Thoracic aorta (tissue), 2 donors: ENCODE measurements at regions not wholly inside any gene's neighbourhood (a gene's known extent, or its start where the extent isn't known, plus 50 kb on each side); places are given as distances from the start of the nearest gene placed in this dataset.

Source experiments
- ATAC-seq: fragments of 150-250 bp; one replicate; pipeline ENCODE4 v1.8.0; 2017; ENCODE audit warnings: low read depth; ENCODE audit not compliant: insufficient number of reproducible peaks, low FRiP score
- DNase-seq: peaks from one replicate; pipeline ENCODE4 v3.0.0-alpha.2; 2020; ENCODE audit warnings: low spot score
- H3K27ac ChIP-seq, 2 donors: fragments of 200-600 bp; sonication (generic); 1 replicate in 1 of 2; 2 replicates in 1 of 2; pipeline ENCODE4 v1.5.1; 2016; ENCODE audit warnings: mild to moderate bottlenecking in 2 of 2, moderate library complexity in 2 of 2
- H3K27me3 ChIP-seq: fragments of 200-600 bp; sonication (generic); replicated peaks from 2 replicates; pipeline ENCODE4 v1.6.0; 2016; ENCODE audit warnings: mild to moderate bottlenecking; ENCODE audit not compliant: insufficient read depth
- H3K36me3 ChIP-seq: fragments of 200-600 bp; sonication (generic); one replicate; pipeline ENCODE4 v1.5.1; 2016
- H3K4me1 ChIP-seq, 2 donors: fragments of 200-600 bp; sonication (generic); 1 replicate in 1 of 2; 2 replicates in 1 of 2; pipeline versions ENCODE4 v1.5.1 to v1.6.0; 2016; ENCODE audit warnings: low read depth in 2 of 2, mild to moderate bottlenecking in 1 of 2; ENCODE audit not compliant: control insufficient read depth in 1 of 2
- H3K4me3 ChIP-seq: fragments of 200-600 bp; sonication (generic); 2 replicates; pipeline ENCODE4 v1.5.1; 2016; ENCODE audit warnings: mild to moderate bottlenecking
- H3K9me3 ChIP-seq: fragments of 200-600 bp; sonication (generic); 2 replicates; pipeline ENCODE4 v1.5.1; 2016
- TF ChIP-seq, protein P1 (sequence below): fragments of 200-600 bp; sonication (generic); IDR thresholded peaks from one replicate; pipeline ENCODE4 v1.5.1; 2019; ENCODE audit warnings: antibody characterized with exemption

DNA sequence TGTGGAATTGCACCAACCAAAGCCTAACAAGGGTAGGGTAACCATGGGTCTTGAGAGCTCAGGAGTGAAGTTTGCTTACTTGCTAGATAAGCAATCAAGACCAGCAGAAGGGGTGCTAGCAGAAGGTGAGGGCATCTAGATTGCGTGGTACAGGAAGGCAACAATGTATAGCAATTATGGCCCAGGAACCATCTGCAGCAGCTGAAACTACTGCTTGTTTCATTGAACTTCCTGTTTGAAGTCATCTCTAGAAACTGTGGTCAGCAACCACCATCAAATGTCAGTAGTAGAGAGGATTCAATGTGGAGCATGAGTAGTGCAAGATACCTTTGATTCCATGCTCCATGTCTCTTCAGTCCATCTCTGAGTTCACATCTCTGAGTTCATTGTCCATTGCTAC lies 462.1 kb upstream of the GRAMD2B start:
- no peaks in the 10 kb centered on the region for H3K9me3 ChIP-seq
- TF ChIP-seq, protein P1, sequence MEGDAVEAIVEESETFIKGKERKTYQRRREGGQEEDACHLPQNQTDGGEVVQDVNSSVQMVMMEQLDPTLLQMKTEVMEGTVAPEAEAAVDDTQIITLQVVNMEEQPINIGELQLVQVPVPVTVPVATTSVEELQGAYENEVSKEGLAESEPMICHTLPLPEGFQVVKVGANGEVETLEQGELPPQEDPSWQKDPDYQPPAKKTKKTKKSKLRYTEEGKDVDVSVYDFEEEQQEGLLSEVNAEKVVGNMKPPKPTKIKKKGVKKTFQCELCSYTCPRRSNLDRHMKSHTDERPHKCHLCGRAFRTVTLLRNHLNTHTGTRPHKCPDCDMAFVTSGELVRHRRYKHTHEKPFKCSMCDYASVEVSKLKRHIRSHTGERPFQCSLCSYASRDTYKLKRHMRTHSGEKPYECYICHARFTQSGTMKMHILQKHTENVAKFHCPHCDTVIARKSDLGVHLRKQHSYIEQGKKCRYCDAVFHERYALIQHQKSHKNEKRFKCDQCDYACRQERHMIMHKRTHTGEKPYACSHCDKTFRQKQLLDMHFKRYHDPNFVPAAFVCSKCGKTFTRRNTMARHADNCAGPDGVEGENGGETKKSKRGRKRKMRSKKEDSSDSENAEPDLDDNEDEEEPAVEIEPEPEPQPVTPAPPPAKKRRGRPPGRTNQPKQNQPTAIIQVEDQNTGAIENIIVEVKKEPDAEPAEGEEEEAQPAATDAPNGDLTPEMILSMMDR, result no peak
- H3K27me3 ChIP-seq, result no peaks in the 10 kb centered on the region
- H3K36me3 ChIP-seq, result no peaks in the 10 kb centered on the region
- no peak overlapping the region for H3K4me3 ChIP-seq
- no peaks in the 10 kb centered on the region for H3K4me1 ChIP-seq
- DNase-seq (no peak), ATAC-seq (no peak)
- no peak overlapping the region for H3K27ac ChIP-seq

- DNase-seq (no peak), ATAC-seq (no peak)
- H3K27me3 ChIP-seq, result no peaks in the 10 kb centered on the region
- H3K9me3 ChIP-seq, result no peaks in the 10 kb centered on the region
- H3K27ac ChIP-seq, result no peak overlapping the region
- H3K4me3 ChIP-seq, result no peak overlapping the region
- no peaks in the 10 kb centered on the region for H3K36me3 ChIP-seq
- H3K4me1 ChIP-seq, result no peaks in the 10 kb centered on the region
- TF ChIP-seq, protein P1, result no peak
Measured at GRCh38 chr5:125965577-125965976, 457.6 kb upstream of the GRAMD2B start.

DNA sequence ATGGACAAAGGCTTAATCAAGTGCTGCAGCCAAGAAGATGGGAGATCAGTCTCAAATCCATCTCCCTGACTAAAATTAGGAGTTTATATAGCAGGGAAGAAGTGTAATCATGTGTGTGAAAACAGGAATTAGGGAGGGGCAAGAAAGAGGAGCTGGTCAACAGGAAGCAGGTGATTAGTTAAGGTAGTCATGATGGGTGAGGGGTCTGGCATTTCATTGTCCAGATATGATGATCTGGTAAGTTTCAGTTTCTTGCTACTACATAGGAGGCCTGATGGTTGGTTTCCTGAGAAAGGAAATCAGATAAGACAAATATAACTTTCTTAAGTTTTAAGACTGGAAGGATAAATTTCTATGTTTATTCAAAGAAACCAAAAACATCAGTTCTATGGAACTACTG lies 455.6 kb upstream of the GRAMD2B start:
- H3K4me3 ChIP-seq, result no peak overlapping the region
- H3K4me1 ChIP-seq, result no peaks in the 10 kb centered on the region
- no peaks in the 10 kb centered on the region for H3K27me3 ChIP-seq
- no peak for ATAC-seq
- H3K9me3 ChIP-seq, result no peaks in the 10 kb centered on the region
- H3K36me3 ChIP-seq, result no peaks in the 10 kb centered on the region
- no peak for DNase-seq
- TF ChIP-seq, protein P1, result no peak
- no peak overlapping the region for H3K27ac ChIP-seq

DNA sequence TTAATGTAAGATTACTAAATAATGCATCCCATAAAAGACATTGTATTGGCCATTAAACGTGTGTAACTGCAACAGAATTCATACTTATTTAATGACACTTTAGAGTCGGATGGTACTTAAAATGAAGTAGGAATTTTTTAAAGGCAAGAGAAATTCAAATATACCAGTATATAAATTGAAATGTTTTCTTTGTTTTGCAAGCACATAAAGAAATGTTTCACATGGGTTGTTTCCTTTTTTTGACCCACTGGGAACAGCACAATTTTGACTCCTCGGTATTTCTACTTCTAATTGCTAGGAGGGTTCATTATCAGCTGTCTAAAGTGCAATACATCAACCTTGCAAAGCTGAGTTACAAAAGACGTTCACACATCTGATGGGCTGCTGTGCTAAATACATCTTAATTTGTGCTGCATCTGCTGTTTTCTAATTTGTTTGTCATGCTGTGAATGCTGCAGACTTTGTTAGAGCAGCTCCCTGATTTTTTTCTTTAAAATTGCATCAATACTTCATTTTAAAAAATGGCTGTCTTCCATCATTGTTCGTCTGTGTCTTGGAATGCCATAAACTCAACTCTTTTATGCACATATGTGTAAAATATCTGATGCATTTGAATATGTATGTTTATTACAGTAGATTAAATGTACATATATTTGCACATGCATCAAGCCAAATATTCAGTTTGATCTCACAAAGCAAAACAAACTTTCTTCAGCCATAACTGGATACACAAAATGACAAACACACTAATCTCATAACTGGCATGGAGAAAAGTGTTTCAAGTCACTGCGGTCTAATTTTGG lies 454.0 kb upstream of the GRAMD2B start:
- no peaks in the 10 kb centered on the region for H3K27me3 ChIP-seq
- TF ChIP-seq, protein P1, result no peak
- DNase-seq, result no peak
- H3K36me3 ChIP-seq, result no peaks in the 10 kb centered on the region
- no peak overlapping the region for H3K4me3 ChIP-seq
- no peaks in the 10 kb centered on the region for H3K9me3 ChIP-seq
- H3K27ac ChIP-seq, result no peak overlapping the region
- no peak for ATAC-seq
- no peaks in the 10 kb centered on the region for H3K4me1 ChIP-seq

DNA sequence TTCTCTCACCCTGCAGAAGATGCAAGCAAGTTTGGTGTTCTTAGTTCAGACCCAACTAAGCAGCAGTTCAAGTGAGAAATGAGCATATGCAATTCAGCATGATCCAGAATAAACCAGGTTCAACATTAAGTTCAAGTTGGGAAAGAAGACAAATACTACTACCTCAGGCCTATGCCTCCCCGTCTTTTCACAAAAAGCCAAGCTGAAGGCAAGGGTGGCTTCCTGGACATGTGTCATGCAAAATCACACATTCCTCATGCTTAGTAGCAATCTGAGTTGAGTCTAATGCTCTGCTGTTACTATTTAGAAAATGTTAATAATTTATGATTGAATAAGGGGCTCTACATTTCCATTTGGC lies 453.4 kb upstream of the GRAMD2B start:
- H3K27ac ChIP-seq, result no peak overlapping the region
- ATAC-seq (no peak), DNase-seq (no peak)
- H3K4me1 ChIP-seq, result no peaks in the 10 kb centered on the region
- H3K27me3 ChIP-seq, result no peaks in the 10 kb centered on the region
- H3K4me3 ChIP-seq, result no peak overlapping the region
- H3K9me3 ChIP-seq, result no peaks in the 10 kb centered on the region
- TF ChIP-seq, protein P1, result no peak
- H3K36me3 ChIP-seq, result no peaks in the 10 kb centered on the region
